Upper lobe of left lung (tissue), 4 donors: ENCODE measurements at regions not wholly inside any gene's neighbourhood (a gene's known extent, or its start where the extent isn't known, plus 50 kb on each side); places are given as distances from the start of the nearest gene placed in this dataset.

Experiments
- CTCF ChIP-seq, 6 experiments: fragments of 450-650 bp in 4 of 6; fragments of 200-600 bp in 2 of 6; sonication (generic) in 2 of 6; IDR thresholded peaks; one replicate each; pipeline ENCODE4 v1.5.1; 2016 to 2019; ENCODE audit warnings: antibody characterized with exemption in 6 of 6
- EP300 ChIP-seq, 4 donors: sonication (generic); formaldehyde crosslinking; IDR thresholded peaks; one replicate each; pipeline ENCODE4 v1.5.1; 2017; ENCODE audit warnings: antibody characterized with exemption in 4 of 4, control low read depth in 2 of 4
- POLR2A ChIP-seq, 4 donors: fragments of 450-650 bp; IDR thresholded peaks; one replicate each; pipeline ENCODE4 v1.5.1; 2016 to 2017; ENCODE audit warnings: antibody characterized with exemption in 4 of 4, mild to moderate bottlenecking in 2 of 4
- POLR2AphosphoS5 ChIP-seq, 2 donors: sonication (generic); formaldehyde crosslinking; IDR thresholded peaks; one replicate each; pipeline ENCODE4 v1.5.1; 2017; ENCODE audit warnings: antibody characterized with exemption in 2 of 2

- TF ChIP-seq CTCF (IDR thresholded peaks at IDR 0.05) = no peak
- TF ChIP-seq POLR2AphosphoS5 (IDR thresholded peaks at IDR 0.05) = no peak
- no peak for TF ChIP-seq EP300 (IDR thresholded peaks at IDR 0.05)
- TF ChIP-seq POLR2A (IDR thresholded peaks at IDR 0.05) = no peak
Observed at GRCh38 chr5:117205894-117206293, 631.3 kb upstream of the SEMA6A start.
